GM10248 (cell line): ENCODE measurements at regions not wholly inside any gene's neighbourhood (a gene's known extent, or its start where the extent isn't known, plus 50 kb on each side); places are given as distances from the start of the nearest gene placed in this dataset.

Source experiments
- CTCF ChIA-PET: fragments of 300-600 bp; sonication (Branson Sonifier 250); formaldehyde crosslinking; extraction: SDS; loops from one replicate; lab custom pipeline; 2021; ENCODE audit warnings: antibody characterized with exemption; lab: Yijun Ruan, JAX
- POLR2A ChIA-PET: fragments of 350-650 bp; sonication (Branson Sonifier 250); formaldehyde crosslinking; extraction: SDS; loops from one replicate; lab custom pipeline; 2020; ENCODE audit warnings: antibody characterized with exemption; lab: Yijun Ruan, JAX
- DNase-seq: peaks from one replicate; pipeline ENCODE4 v3.0.0; 2012; ENCODE audit errors: extremely low spot score
- CTCF ChIP-seq: IDR thresholded peaks from 2 replicates; pipeline ENCODE4 v1.5.1; 2012; ENCODE audit warnings: mild to moderate bottlenecking, low read depth; ENCODE audit errors: extremely low read depth, missing control alignments, control extremely low read depth

GRCh38 chr5:174668349-174668748 lies 56.0 kb upstream of the MSX2 start:
- ChIA-PET CTCF (no interaction called here), POLR2A (no interaction called here)
- no peak for DNase-seq
- TF ChIP-seq CTCF: no peak
